ENCODE measurements at regions not wholly inside any gene's neighbourhood (a gene's known extent, or its start where the extent isn't known, plus 50 kb on each side); places are given as distances from the start of the nearest gene placed in this dataset.
A peak's percentile ranks its signal among the peaks of the same experiment; 100 is the strongest.
"Not testable (repeated sequence)": the region's sequence is repeated elsewhere in the genome, so short reads cannot be mapped to it uniquely, and the experiment has no call there.

DNA sequence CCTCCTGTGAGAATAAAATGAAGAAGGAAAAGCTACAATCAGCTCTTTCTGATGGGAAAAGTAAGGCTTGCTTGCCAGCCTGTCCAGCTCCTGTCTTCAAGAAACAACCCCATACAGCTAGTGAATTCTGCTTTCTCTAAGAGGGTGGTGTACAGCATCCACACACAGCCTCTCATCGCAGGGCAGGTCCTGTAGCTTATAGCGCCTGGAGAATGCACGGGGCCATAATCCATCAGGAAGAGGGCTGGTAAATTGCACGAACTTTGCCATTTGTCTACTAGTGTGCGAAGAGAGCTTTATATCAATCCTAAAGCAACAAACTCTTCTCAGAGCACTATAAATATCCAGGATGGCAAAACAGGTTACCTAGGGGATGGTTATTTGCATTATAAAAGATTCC lies 83.3 kb upstream of the SAMSN1 start:
- Histone ChIP-seq H3K79me2 (ENCODE audit: low read length) (no peaks in the 10 kb centered on the region), H3K4me2 (ENCODE audit: low read length) (no peak overlapping the region), H3K27ac (ENCODE audit: low read length) (no peak overlapping the region), H3K27me3 (ENCODE audit: low read depth, low read length) (no peaks in the 10 kb centered on the region), H3K9ac (ENCODE audit: low read length) (no peak overlapping the region), H3K36me3 (replicated peaks; ENCODE audit: low read depth, low read length) (no peaks in the 10 kb centered on the region), H3K4me3 (ENCODE audit: low read length) (no peak overlapping the region), H3K9me3 (ENCODE audit: insufficient read depth, low read length) (no peaks in the 10 kb centered on the region), H2AFZ (ENCODE audit: low read depth, low read length) (no peak overlapping the region), H3K4me1 (ENCODE audit: low read length) (peaks cover 12% of the 10 kb centered on the region), H4K20me1 (ENCODE audit: insufficient read depth, low read length) (no peaks in the 10 kb centered on the region)
- TF ChIP-seq, protein P1, sequence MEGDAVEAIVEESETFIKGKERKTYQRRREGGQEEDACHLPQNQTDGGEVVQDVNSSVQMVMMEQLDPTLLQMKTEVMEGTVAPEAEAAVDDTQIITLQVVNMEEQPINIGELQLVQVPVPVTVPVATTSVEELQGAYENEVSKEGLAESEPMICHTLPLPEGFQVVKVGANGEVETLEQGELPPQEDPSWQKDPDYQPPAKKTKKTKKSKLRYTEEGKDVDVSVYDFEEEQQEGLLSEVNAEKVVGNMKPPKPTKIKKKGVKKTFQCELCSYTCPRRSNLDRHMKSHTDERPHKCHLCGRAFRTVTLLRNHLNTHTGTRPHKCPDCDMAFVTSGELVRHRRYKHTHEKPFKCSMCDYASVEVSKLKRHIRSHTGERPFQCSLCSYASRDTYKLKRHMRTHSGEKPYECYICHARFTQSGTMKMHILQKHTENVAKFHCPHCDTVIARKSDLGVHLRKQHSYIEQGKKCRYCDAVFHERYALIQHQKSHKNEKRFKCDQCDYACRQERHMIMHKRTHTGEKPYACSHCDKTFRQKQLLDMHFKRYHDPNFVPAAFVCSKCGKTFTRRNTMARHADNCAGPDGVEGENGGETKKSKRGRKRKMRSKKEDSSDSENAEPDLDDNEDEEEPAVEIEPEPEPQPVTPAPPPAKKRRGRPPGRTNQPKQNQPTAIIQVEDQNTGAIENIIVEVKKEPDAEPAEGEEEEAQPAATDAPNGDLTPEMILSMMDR (IDR thresholded peaks at IDR 0.05; ENCODE audit: low read depth, low read length): no peak
- no peak for TF ChIP-seq EZH2phosphoT487 (IDR thresholded peaks at IDR 0.05; ENCODE audit: low read depth)

DNA sequence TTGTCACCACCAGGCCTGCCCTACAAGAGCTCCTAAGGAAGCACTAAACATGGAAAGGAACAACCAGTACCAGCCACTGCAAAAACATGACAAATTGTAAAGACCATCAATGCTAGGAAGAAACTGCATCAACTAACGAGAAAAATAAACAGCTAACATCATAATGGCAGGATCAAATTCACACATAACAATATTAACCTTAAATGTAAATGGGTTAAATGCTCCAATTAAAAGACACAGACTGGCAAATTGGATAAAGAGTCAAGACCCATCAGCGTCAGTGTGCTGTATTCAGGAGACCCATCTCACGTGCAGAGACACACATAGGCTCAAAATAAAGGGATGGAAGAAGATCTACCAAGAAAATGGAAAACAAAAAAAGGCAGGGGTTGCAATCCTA lies 77.0 kb upstream of the SAMSN1 start:
- H3K27me3 ChIP-seq (ENCODE audit: low read depth, low read length); H2AFZ ChIP-seq (ENCODE audit: low read depth, low read length); H3K4me3 ChIP-seq (ENCODE audit: low read length); H4K20me1 ChIP-seq (ENCODE audit: insufficient read depth, low read length); H3K9me3 ChIP-seq (ENCODE audit: insufficient read depth, low read length); H3K27ac ChIP-seq (ENCODE audit: low read length); H3K4me2 ChIP-seq (ENCODE audit: low read length); H3K9ac ChIP-seq (ENCODE audit: low read length); H3K79me2 ChIP-seq (ENCODE audit: low read length): not testable (repeated sequence)
- peaks cover 12% of the 10 kb centered on the region for H3K36me3 ChIP-seq (replicated peaks; ENCODE audit: low read depth, low read length)
- peaks cover 22% of the 10 kb centered on the region for H3K4me1 ChIP-seq (ENCODE audit: low read length)

DNA sequence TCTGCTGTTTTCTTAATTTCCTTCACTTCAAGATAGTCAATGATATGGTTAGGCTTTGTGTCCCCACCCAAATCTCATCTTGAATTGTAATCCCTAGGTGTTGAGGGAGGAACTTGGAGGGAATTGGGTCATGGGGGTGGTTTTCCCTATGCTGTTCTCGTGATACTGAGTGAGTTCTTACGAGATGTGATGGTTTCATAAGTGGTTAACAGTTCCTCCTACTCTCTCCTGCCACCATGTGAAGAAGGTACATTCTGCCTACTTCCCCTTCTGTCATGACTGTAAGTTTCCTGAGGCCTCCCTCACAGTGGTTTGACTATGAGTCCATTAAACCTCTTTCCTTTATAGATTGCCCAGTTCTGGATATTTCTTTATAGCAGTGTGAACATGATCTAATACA lies 74.0 kb upstream of the SAMSN1 start:
- no peaks in the 10 kb centered on the region for H3K27me3 ChIP-seq (ENCODE audit: low read depth, low read length)
- no peak overlapping the region for H2AFZ ChIP-seq (ENCODE audit: low read depth, low read length)
- H3K9me3 ChIP-seq (ENCODE audit: insufficient read depth, low read length): peaks cover 3% of the 10 kb centered on the region; the same call in 1 of the 2 replicates
- peaks cover 12% of the 10 kb centered on the region for H3K36me3 ChIP-seq (replicated peaks; ENCODE audit: low read depth, low read length)
- no peak overlapping the region for H3K9ac ChIP-seq (ENCODE audit: low read length)
- no peak overlapping the region for H3K4me2 ChIP-seq (ENCODE audit: low read length)
- peaks cover 41% of the 10 kb centered on the region for H3K4me1 ChIP-seq (ENCODE audit: low read length)
- H3K4me3 ChIP-seq (ENCODE audit: low read length): no peak overlapping the region
- H4K20me1 ChIP-seq (ENCODE audit: insufficient read depth, low read length): no peaks in the 10 kb centered on the region
- peak overlapping the region; percentile 56 for H3K27ac ChIP-seq (ENCODE audit: low read length)
- TF ChIP-seq EZH2phosphoT487 (IDR thresholded peaks at IDR 0.05; ENCODE audit: low read depth): no peak
- TF ChIP-seq, protein P1 (IDR thresholded peaks at IDR 0.05; ENCODE audit: low read depth, low read length): no peak
- no peaks in the 10 kb centered on the region for H3K79me2 ChIP-seq (ENCODE audit: low read length)

DNA sequence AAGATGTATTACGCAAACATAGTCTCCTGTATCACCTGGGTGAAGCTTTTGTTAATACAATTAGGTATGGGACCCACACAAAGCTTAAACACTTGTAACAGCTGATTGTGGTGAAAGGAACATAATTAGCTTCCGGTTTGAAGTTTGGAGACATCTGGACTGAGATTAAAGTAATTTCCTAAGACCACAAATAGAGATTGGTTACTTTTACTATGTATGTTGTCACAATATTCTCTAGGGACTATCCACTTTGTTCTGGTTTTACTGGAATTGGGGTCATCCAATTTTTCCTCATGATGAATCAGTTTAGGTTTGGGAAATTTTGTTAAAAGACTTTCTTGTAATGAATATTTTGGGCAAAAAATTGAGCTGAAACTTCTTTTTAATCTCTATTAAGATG lies 71.8 kb upstream of the SAMSN1 start:
- Histone ChIP-seq H3K79me2 (ENCODE audit: low read length) (no peaks in the 10 kb centered on the region), H3K27ac (ENCODE audit: low read length) (peak overlapping the region; percentile 45), H3K36me3 (replicated peaks; ENCODE audit: low read depth, low read length) (peaks cover 12% of the 10 kb centered on the region), H3K9ac (ENCODE audit: low read length) (no peak overlapping the region), H4K20me1 (ENCODE audit: insufficient read depth, low read length) (no peaks in the 10 kb centered on the region), H3K4me1 (ENCODE audit: low read length) (peaks cover 41% of the 10 kb centered on the region), H3K9me3 (ENCODE audit: insufficient read depth, low read length) (peaks cover 3% of the 10 kb centered on the region; the same call in 1 of the 2 replicates), H3K27me3 (ENCODE audit: low read depth, low read length) (no peaks in the 10 kb centered on the region), H2AFZ (ENCODE audit: low read depth, low read length) (no peak overlapping the region), H3K4me2 (ENCODE audit: low read length) (peak overlapping the region; percentile 14), H3K4me3 (ENCODE audit: low read length) (no peak overlapping the region)
- no peak for TF ChIP-seq EZH2phosphoT487 (IDR thresholded peaks at IDR 0.05; ENCODE audit: low read depth)
- TF ChIP-seq, protein P1 (IDR thresholded peaks at IDR 0.05; ENCODE audit: low read depth, low read length): no peak

DNA sequence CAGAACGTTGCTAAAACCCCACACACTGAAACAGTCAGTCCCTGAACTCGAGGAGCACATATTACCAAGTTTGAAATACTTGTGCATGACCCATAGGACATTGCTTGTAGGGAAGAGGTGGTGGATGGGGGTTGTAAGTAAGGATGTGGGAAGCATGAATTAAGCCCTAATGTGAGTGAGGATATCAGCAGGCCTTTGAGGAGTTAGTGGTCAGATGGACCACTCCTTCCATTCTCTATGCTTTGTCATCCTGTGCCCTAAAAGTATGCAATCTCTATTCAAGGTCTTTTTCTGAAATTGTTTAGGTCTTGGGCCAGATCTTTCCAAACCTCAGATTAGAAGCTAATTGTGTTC lies 70.9 kb upstream of the SAMSN1 start:
- H3K27me3 ChIP-seq (ENCODE audit: low read depth, low read length): no peaks in the 10 kb centered on the region
- H3K4me2 ChIP-seq (ENCODE audit: low read length): peak overlapping the region; percentile 34
- no peak overlapping the region; the same call in 1 of the 2 replicates for H2AFZ ChIP-seq (ENCODE audit: low read depth, low read length)
- no peaks in the 10 kb centered on the region for H4K20me1 ChIP-seq (ENCODE audit: insufficient read depth, low read length)
- H3K4me1 ChIP-seq (ENCODE audit: low read length): peaks cover 42% of the 10 kb centered on the region
- no peak overlapping the region for H3K9ac ChIP-seq (ENCODE audit: low read length)
- no peaks in the 10 kb centered on the region for H3K79me2 ChIP-seq (ENCODE audit: low read length)
- peaks cover 3% of the 10 kb centered on the region; the same call in 1 of the 2 replicates for H3K9me3 ChIP-seq (ENCODE audit: insufficient read depth, low read length)
- no peak overlapping the region for H3K4me3 ChIP-seq (ENCODE audit: low read length)
- TF ChIP-seq EZH2phosphoT487 (IDR thresholded peaks at IDR 0.05; ENCODE audit: low read depth): no peak
- TF ChIP-seq, protein P1 (IDR thresholded peaks at IDR 0.05; ENCODE audit: low read depth, low read length): no peak
- H3K27ac ChIP-seq (ENCODE audit: low read length): 0 out of 2 replicates have a peak overlapping the region, but pooled peaks have one; percentile 6
- peaks cover 12% of the 10 kb centered on the region for H3K36me3 ChIP-seq (replicated peaks; ENCODE audit: low read depth, low read length)

Measured in OCI-LY3 (cell line).